Breast epithelium (tissue), 3 donors: ENCODE measurements at regions not wholly inside any gene's neighbourhood (a gene's known extent, or its start where the extent isn't known, plus 50 kb on each side); places are given as distances from the start of the nearest gene placed in this dataset.

Source experiments
- POLR2A ChIP-seq: fragments of 450-650 bp; IDR thresholded peaks from one replicate; pipeline ENCODE4 v1.6.1; 2016; ENCODE audit warnings: antibody characterized with exemption, mild to moderate bottlenecking, moderate library complexity
- TF ChIP-seq, protein P1 (sequence below), 3 donors: fragments of 450-650 bp; IDR thresholded peaks; one replicate each; pipeline ENCODE4 v1.5.1; 2016 to 2017; ENCODE audit warnings: antibody characterized with exemption in 3 of 3, mild to moderate bottlenecking in 3 of 3, moderate library complexity in 3 of 3

DNA sequence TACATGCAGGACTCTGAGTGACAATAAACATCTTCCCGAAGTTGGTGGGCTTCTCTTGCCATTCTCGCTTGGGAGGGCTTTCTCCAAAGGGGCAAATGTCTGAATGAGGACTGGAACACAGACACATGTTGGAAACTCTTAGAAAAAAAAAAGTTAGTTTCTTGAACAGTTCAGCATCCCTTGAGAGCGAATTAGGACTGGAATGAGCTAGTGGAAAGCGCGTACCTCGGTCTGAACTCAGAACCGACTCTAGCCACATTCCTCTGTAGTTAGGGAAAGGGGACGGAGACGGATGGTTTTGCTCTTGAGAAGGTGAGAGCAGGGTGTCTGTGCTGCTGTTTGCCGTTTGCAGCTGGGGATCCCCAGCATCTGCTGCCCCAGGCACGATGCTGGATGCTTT, 517.3 kb downstream of the TBC1D22A start:
- TF ChIP-seq, protein P1, sequence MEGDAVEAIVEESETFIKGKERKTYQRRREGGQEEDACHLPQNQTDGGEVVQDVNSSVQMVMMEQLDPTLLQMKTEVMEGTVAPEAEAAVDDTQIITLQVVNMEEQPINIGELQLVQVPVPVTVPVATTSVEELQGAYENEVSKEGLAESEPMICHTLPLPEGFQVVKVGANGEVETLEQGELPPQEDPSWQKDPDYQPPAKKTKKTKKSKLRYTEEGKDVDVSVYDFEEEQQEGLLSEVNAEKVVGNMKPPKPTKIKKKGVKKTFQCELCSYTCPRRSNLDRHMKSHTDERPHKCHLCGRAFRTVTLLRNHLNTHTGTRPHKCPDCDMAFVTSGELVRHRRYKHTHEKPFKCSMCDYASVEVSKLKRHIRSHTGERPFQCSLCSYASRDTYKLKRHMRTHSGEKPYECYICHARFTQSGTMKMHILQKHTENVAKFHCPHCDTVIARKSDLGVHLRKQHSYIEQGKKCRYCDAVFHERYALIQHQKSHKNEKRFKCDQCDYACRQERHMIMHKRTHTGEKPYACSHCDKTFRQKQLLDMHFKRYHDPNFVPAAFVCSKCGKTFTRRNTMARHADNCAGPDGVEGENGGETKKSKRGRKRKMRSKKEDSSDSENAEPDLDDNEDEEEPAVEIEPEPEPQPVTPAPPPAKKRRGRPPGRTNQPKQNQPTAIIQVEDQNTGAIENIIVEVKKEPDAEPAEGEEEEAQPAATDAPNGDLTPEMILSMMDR (IDR thresholded peaks at IDR 0.05), result no peak
- no peak for TF ChIP-seq POLR2A
